ENCODE measurements at regions not wholly inside any gene's neighbourhood (a gene's known extent, or its start where the extent isn't known, plus 50 kb on each side); places are given as distances from the start of the nearest gene placed in this dataset.
"Not testable (repeated sequence)": the region's sequence is repeated elsewhere in the genome, so short reads cannot be mapped to it uniquely, and the experiment has no call there.

DNA sequence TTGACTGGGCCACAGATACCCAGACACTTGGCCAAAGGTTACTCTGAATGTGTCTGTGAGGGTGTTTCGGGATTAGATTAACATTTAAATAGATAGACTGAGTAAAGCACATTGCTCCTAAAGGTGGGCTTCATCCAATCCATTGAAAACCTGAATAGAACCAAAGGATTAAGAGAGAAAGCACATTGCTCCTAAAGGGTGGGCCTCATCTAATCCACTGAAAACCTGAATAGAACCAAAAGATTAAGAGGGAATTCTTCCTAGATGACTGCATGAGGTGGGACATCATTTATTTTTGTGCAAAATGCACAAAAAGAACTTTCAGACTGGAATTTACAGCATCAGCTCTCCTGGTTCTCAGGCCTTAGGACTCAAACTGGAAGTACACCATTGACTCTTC lies 351.2 kb upstream of the PCDH10 start:
- no peak for DNase-seq (ENCODE audit: low spot score)
- TF ChIP-seq, protein P1, sequence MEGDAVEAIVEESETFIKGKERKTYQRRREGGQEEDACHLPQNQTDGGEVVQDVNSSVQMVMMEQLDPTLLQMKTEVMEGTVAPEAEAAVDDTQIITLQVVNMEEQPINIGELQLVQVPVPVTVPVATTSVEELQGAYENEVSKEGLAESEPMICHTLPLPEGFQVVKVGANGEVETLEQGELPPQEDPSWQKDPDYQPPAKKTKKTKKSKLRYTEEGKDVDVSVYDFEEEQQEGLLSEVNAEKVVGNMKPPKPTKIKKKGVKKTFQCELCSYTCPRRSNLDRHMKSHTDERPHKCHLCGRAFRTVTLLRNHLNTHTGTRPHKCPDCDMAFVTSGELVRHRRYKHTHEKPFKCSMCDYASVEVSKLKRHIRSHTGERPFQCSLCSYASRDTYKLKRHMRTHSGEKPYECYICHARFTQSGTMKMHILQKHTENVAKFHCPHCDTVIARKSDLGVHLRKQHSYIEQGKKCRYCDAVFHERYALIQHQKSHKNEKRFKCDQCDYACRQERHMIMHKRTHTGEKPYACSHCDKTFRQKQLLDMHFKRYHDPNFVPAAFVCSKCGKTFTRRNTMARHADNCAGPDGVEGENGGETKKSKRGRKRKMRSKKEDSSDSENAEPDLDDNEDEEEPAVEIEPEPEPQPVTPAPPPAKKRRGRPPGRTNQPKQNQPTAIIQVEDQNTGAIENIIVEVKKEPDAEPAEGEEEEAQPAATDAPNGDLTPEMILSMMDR (IDR thresholded peaks at IDR 0.05; ENCODE audit: unreplicated experiment) = no peak
- Mint-ChIP-seq H3K36me3 (ENCODE audit: low read depth, unreplicated experiment) (no peaks in the 10 kb centered on the region), H3K4me1 (ENCODE audit: unreplicated experiment) (no peaks in the 10 kb centered on the region), H3K27ac (ENCODE audit: unreplicated experiment) (no peak overlapping the region), H3K9me3 (ENCODE audit: unreplicated experiment) (no peaks in the 10 kb centered on the region), H3K27me3 (ENCODE audit: unreplicated experiment) (no peaks in the 10 kb centered on the region), H3K4me3 (ENCODE audit: unreplicated experiment) (no peak overlapping the region)

GRCh38 chr4:132809298-132810032 lies 339.6 kb upstream of the PCDH10 start:
- H3K27me3 Mint-ChIP-seq (ENCODE audit: unreplicated experiment) = peaks cover 1% of the 10 kb centered on the region
- H3K4me3 Mint-ChIP-seq (ENCODE audit: unreplicated experiment) = no peak overlapping the region
- H3K27ac Mint-ChIP-seq (ENCODE audit: unreplicated experiment) = no peak overlapping the region

GRCh38 chr4:132813061-132813460 lies 336.0 kb upstream of the PCDH10 start:
- not testable (repeated sequence) for H3K4me1 Mint-ChIP-seq (ENCODE audit: unreplicated experiment); H3K4me3 Mint-ChIP-seq (ENCODE audit: unreplicated experiment); H3K27me3 Mint-ChIP-seq (ENCODE audit: unreplicated experiment); H3K9me3 Mint-ChIP-seq (ENCODE audit: unreplicated experiment); H3K27ac Mint-ChIP-seq (ENCODE audit: unreplicated experiment); H3K36me3 Mint-ChIP-seq (ENCODE audit: low read depth, unreplicated experiment); DNase-seq (ENCODE audit: low spot score)

More at GRCh38 chr4:132809298-132810032, 339.6 kb upstream of the PCDH10 start:
- Mint-ChIP-seq H3K36me3 (ENCODE audit: low read depth, unreplicated experiment) (no peaks in the 10 kb centered on the region), H3K4me1 (ENCODE audit: unreplicated experiment) (no peaks in the 10 kb centered on the region), H3K9me3 (ENCODE audit: unreplicated experiment) (no peaks in the 10 kb centered on the region)
- DNase-seq (ENCODE audit: low spot score) = no peak
- TF ChIP-seq, protein P1 (IDR thresholded peaks at IDR 0.05; ENCODE audit: unreplicated experiment) = no peak

- TF ChIP-seq, protein P1 (IDR thresholded peaks at IDR 0.05; ENCODE audit: unreplicated experiment) = peak; percentile 36
- Mint-ChIP-seq H3K4me3 (ENCODE audit: unreplicated experiment) (no peak overlapping the region), H3K9me3 (ENCODE audit: unreplicated experiment) (no peaks in the 10 kb centered on the region), H3K27ac (ENCODE audit: unreplicated experiment) (no peak overlapping the region), H3K27me3 (ENCODE audit: unreplicated experiment) (no peaks in the 10 kb centered on the region), H3K36me3 (ENCODE audit: low read depth, unreplicated experiment) (no peaks in the 10 kb centered on the region), H3K4me1 (ENCODE audit: unreplicated experiment) (no peaks in the 10 kb centered on the region)
- DNase-seq (ENCODE audit: low spot score) = peak; percentile 16
These were observed 331.0 kb upstream of the PCDH10 start for GRCh38 chr4:132818091-132818490.

GRCh38 chr4:132823419-132823818 lies 325.7 kb upstream of the PCDH10 start:
- TF ChIP-seq, protein P1 (IDR thresholded peaks at IDR 0.05; ENCODE audit: unreplicated experiment) = no peak
- H3K4me1 Mint-ChIP-seq (ENCODE audit: unreplicated experiment) = no peaks in the 10 kb centered on the region
- DNase-seq (ENCODE audit: low spot score) = no peak
- no peak overlapping the region for H3K27ac Mint-ChIP-seq (ENCODE audit: unreplicated experiment)
- H3K36me3 Mint-ChIP-seq (ENCODE audit: low read depth, unreplicated experiment) = no peaks in the 10 kb centered on the region
- H3K27me3 Mint-ChIP-seq (ENCODE audit: unreplicated experiment) = no peaks in the 10 kb centered on the region
- H3K4me3 Mint-ChIP-seq (ENCODE audit: unreplicated experiment) = no peak overlapping the region
- H3K9me3 Mint-ChIP-seq (ENCODE audit: unreplicated experiment) = no peaks in the 10 kb centered on the region
